Upper lobe of right lung (tissue), 1 donor: ENCODE measurements at regions not wholly inside any gene's neighbourhood (a gene's known extent, or its start where the extent isn't known, plus 50 kb on each side); places are given as distances from the start of the nearest gene placed in this dataset.

Source experiments
- ATAC-seq: fragments of 200-7000 bp; cut with Tn5 transposase; one replicate; pipeline ENCODE4 v1.9.1; 2020; ENCODE audit warnings: mild to moderate bottlenecking, moderate library complexity
- DNase-seq: peaks from one replicate; pipeline ENCODE4 v3.0.0-alpha.2; 2020
- H3K27ac ChIP-seq: fragments of 200-600 bp; one replicate; pipeline ENCODE4 v1.8.0; 2022
- H3K27me3 ChIP-seq: fragments of 200-600 bp; one replicate; pipeline ENCODE4 v1.8.0; 2022; ENCODE audit warnings: mild to moderate bottlenecking
- H3K36me3 ChIP-seq: fragments of 200-600 bp; one replicate; pipeline ENCODE4 v1.8.0; 2022
- H3K4me1 ChIP-seq: fragments of 200-600 bp; one replicate; pipeline ENCODE4 v1.8.0; 2022
- H3K4me3 ChIP-seq: fragments of 200-600 bp; one replicate; pipeline ENCODE4 v1.8.0; 2022; ENCODE audit warnings: mild to moderate bottlenecking
- H3K9me3 ChIP-seq: fragments of 200-600 bp; one replicate; pipeline ENCODE4 v1.8.0; 2022
- intact Hi-C: fragments of 100-400 bp; cut with DNase I; formaldehyde crosslinking; loops from one replicate; pipeline ENCODE4 v1.11.0; 2022
- TF ChIP-seq, protein P1 (sequence below): fragments of 200-600 bp; IDR thresholded peaks from one replicate; pipeline ENCODE4 v1.8.0; 2022; ENCODE audit warnings: antibody characterized with exemption
- donor health status: DM: no; HTN: yes; CAD: no; lungs with severe emphysema.

DNA sequence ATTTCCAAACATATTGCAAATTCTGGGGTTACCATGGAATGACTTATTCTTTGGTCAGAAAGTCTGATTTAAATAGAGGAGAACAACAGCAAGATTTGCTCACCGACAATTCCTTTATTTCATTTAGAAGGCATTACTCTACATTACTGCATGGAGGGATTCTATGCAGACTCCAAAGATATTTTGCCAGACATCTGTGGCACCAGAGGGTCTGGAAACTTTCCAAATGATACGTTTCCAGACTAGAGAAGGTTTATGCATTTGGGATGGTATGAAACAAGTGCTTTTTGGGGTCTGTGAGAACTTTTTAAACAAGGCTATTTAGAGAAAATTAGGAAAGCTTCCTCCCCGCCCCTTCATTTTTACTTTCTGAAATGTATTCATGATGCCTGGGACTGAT lies 125.3 kb downstream of the SAMD9 start:
- ATAC-seq (no peak), DNase-seq (no peak)
- H3K4me1 ChIP-seq, result no peaks in the 10 kb centered on the region
- H3K36me3 ChIP-seq, result no peaks in the 10 kb centered on the region
- H3K4me3 ChIP-seq, result no peak overlapping the region
- TF ChIP-seq, protein P1, sequence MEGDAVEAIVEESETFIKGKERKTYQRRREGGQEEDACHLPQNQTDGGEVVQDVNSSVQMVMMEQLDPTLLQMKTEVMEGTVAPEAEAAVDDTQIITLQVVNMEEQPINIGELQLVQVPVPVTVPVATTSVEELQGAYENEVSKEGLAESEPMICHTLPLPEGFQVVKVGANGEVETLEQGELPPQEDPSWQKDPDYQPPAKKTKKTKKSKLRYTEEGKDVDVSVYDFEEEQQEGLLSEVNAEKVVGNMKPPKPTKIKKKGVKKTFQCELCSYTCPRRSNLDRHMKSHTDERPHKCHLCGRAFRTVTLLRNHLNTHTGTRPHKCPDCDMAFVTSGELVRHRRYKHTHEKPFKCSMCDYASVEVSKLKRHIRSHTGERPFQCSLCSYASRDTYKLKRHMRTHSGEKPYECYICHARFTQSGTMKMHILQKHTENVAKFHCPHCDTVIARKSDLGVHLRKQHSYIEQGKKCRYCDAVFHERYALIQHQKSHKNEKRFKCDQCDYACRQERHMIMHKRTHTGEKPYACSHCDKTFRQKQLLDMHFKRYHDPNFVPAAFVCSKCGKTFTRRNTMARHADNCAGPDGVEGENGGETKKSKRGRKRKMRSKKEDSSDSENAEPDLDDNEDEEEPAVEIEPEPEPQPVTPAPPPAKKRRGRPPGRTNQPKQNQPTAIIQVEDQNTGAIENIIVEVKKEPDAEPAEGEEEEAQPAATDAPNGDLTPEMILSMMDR, result no peak
- no peaks in the 10 kb centered on the region for H3K27me3 ChIP-seq
- no peaks in the 10 kb centered on the region for H3K9me3 ChIP-seq
- intact Hi-C loops, result no loop called here
- H3K27ac ChIP-seq, result no peak overlapping the region

DNA sequence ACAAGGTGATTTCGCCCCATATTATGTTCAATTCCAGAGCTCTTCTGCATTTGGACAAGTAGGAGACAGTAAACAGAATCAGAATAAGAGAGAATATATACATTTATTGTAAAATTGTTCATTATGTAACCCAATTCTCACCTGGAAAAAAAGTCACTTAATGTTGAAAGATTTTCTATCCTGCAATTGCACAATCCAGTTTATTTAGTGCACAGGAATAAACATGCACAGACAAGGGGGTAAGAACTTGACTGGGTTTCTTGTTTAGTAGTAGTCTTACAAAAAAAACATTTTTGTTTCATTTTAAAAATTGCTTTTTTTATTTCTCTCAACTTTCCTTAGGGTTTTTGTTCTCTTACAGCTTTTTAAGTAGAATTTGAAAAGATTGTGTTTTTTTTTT lies 126.6 kb downstream of the SAMD9 start:
- TF ChIP-seq, protein P1, result no peak

DNA sequence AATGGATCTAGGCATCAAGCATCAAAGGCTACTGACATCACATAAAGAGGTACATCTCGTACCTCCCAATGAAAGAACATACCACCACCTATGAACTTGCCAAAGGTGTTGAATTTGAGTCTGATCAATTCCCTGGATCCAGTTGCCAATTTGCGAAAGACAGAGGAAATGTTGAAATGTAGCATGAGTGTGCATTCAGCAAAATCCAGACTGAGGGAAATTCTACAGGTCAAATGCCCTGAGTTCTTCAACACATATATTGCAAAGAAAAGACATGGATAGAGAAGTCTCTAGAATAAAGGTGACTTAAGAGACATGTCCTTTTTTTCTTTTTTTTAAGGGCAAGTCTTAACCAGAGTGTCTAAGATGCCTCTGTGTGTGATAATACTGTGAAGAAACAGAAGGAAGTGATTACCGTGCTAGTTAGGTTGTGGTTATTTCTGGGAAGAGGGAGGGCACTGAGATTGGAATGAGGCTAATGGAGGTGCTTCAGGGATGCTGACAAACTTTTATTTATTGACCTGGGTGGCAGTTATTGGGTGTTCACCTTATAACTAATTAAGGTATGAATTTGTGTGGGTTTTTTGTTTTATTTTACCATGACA lies 128.7 kb downstream of the SAMD9 start:
- no peaks in the 10 kb centered on the region for H3K4me1 ChIP-seq
- no peak overlapping the region for H3K27ac ChIP-seq
- ATAC-seq (no peak), DNase-seq (no peak)
- H3K27me3 ChIP-seq, result no peaks in the 10 kb centered on the region
- TF ChIP-seq, protein P1, result no peak
- H3K36me3 ChIP-seq, result no peaks in the 10 kb centered on the region
- H3K4me3 ChIP-seq, result no peak overlapping the region
- intact Hi-C loops, result no loop called here
- H3K9me3 ChIP-seq, result no peaks in the 10 kb centered on the region

More for the DNA sequence above, 126.6 kb downstream of the SAMD9 start:
- no peaks in the 10 kb centered on the region for H3K4me1 ChIP-seq
- H3K27me3 ChIP-seq, result no peaks in the 10 kb centered on the region
- intact Hi-C loops, result no loop called here
- no peak for ATAC-seq
- no peaks in the 10 kb centered on the region for H3K9me3 ChIP-seq
- H3K27ac ChIP-seq, result no peak overlapping the region
- no peaks in the 10 kb centered on the region for H3K36me3 ChIP-seq
- no peak overlapping the region for H3K4me3 ChIP-seq
- DNase-seq, result no peak

DNA sequence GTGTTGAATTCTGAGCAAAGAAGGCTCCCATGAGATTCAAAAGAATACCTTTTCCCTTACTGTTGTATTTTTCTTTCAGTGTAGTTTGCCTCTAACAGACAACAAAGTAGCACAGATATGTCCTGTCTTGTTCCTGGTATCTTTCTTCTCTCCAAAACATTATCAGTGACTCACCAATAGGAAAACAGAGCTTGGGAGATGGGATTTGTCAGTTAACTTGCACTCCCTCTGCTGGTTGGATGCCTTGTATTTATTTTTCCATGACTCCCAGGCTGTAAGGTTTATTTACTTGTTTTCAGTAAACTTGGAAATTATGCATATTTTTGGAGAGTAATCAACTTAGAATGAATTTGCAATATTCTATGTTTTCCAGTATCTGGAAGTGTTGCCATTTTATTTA lies 129.7 kb downstream of the SAMD9 start:
- DNase-seq, result no peak
- H3K27ac ChIP-seq, result no peak overlapping the region
- H3K4me3 ChIP-seq, result no peak overlapping the region
- no peaks in the 10 kb centered on the region for H3K36me3 ChIP-seq
- no peaks in the 10 kb centered on the region for H3K4me1 ChIP-seq
- TF ChIP-seq, protein P1, result peak; percentile 42
- no peaks in the 10 kb centered on the region for H3K27me3 ChIP-seq
- H3K9me3 ChIP-seq, result no peaks in the 10 kb centered on the region
- peak; percentile 38 for ATAC-seq
- intact Hi-C loops, result no loop called here

DNA sequence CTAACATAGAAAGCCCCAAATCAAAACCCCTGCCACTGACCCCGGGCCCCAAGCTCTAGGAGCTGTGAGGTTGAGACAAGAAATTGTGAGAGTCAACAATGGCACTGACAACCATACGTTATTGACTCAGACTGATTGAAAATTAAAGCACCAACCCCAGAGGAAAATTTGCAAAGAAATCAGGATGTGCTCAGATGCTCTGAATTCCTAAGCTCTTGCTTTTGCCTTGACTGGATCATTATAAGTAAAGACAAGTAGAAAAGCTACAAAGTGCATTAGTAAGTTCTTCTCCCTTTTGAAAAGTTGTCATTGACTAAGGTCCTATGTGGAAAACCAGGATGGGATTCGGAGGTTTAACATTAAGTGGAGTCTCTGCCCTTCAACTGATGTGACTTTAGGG lies 130.2 kb downstream of the SAMD9 start:
- Histone ChIP-seq H3K4me3 (no peak overlapping the region), H3K27ac (no peak overlapping the region), H3K36me3 (no peaks in the 10 kb centered on the region), H3K27me3 (no peaks in the 10 kb centered on the region), H3K9me3 (no peaks in the 10 kb centered on the region), H3K4me1 (no peaks in the 10 kb centered on the region)
- DNase-seq (no peak), ATAC-seq (no peak)
- TF ChIP-seq, protein P1, result no peak
- intact Hi-C loops, result no loop called here

DNA sequence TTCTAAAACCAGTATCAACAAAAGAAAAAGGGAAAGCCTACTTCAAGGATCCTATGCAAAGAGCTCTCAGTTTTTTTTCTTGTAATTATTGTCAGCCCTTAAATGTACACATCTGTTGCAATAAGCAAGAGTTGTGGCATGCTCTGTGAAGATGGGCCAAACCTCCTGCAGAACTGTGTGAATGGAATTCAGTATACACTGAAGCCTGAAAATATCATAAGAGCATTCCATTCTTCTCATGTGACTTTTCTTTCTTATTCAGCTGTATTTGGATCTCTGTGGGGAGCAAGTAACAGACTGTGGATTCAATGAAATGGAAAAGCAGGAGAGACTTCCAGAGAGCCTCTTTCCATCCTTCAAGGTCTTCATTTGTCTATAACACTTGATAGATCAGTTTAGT lies 130.7 kb downstream of the SAMD9 start:
- no peak for DNase-seq
- intact Hi-C loops, result no loop called here

More for the DNA sequence above, 130.7 kb downstream of the SAMD9 start:
- no peaks in the 10 kb centered on the region for H3K36me3 ChIP-seq
- H3K4me1 ChIP-seq, result no peaks in the 10 kb centered on the region
- H3K4me3 ChIP-seq, result no peak overlapping the region
- no peak for ATAC-seq
- no peaks in the 10 kb centered on the region for H3K9me3 ChIP-seq
- no peak overlapping the region for H3K27ac ChIP-seq
- no peaks in the 10 kb centered on the region for H3K27me3 ChIP-seq
- TF ChIP-seq, protein P1, result no peak
